Body of pancreas (tissue), 4 donors: ENCODE measurements at regions not wholly inside any gene's neighbourhood (a gene's known extent, or its start where the extent isn't known, plus 50 kb on each side); places are given as distances from the start of the nearest gene placed in this dataset.

ENCODE experiments used
- ATAC-seq: fragments of 150-250 bp; one replicate; pipeline ENCODE4 v1.9.1; 2016
- DNase-seq, 4 donors: peaks; one replicate each; pipeline ENCODE4 v3.0.0-alpha.2; 2019
- H3K27ac ChIP-seq, 4 donors: fragments of 200-600 bp; sonication (generic); 1 replicate in 3 of 4; 2 replicates in 1 of 4; pipeline versions ENCODE4 v1.5.1 to v1.6.1; 2016 to 2019; ENCODE audit warnings: mild to moderate bottlenecking in 1 of 4, mixed read lengths in 1 of 4, moderate library complexity in 1 of 4
- H3K27me3 ChIP-seq, 2 donors: fragments of 200-600 bp; sonication (generic); one replicate each; pipeline ENCODE4 v1.6.0; 2016; ENCODE audit warnings: mild to moderate bottlenecking in 1 of 2
- H3K36me3 ChIP-seq, 2 donors: fragments of 200-600 bp; sonication (generic); replicated peaks in 1 of 2; 2 replicates each; pipeline ENCODE4 v1.5.1; 2016; ENCODE audit warnings: low read depth in 2 of 2; ENCODE audit not compliant: insufficient read depth in 1 of 2
- H3K4me1 ChIP-seq: fragments of 200-600 bp; sonication (generic); one replicate; pipeline ENCODE4 v1.6.0; 2016
- H3K4me3 ChIP-seq, 2 donors: fragments of 200-600 bp; sonication (generic); 1 replicate in 1 of 2; 2 replicates in 1 of 2; pipeline ENCODE4 v1.5.1; 2016 to 2019
- H3K9me3 ChIP-seq, 3 donors: fragments of 200-600 bp; sonication (generic); 1 replicate in 2 of 3; 2 replicates in 1 of 3; pipeline ENCODE4 v1.5.1; 2016
- CTCF ChIP-seq, 7 experiments: fragments of 450-650 bp in 4 of 7; fragments of 200-600 bp in 3 of 7; sonication (generic) in 3 of 7; IDR thresholded peaks; one replicate each; pipeline ENCODE4 v1.5.1; 2016 to 2019; ENCODE audit warnings: antibody characterized with exemption in 7 of 7
- POLR2A ChIP-seq, 3 donors: fragments of 450-650 bp; IDR thresholded peaks; one replicate each; pipeline ENCODE4 v1.6.1; 2016; ENCODE audit warnings: antibody characterized with exemption in 3 of 3, mild to moderate bottlenecking in 2 of 3
- WGBS, 2 donors: methylation state at CpG; one replicate each; pipeline ENCODE4 v1.1.5; 2017; 5-methylcytosine and 5-hydroxymethylcytosine counted together
- intact Hi-C: fragments of 100-400 bp; cut with DNase I; formaldehyde crosslinking; loops from one replicate; pipeline ENCODE4 v1.15.1; 2023

- Histone ChIP-seq H3K36me3 (no peaks in the 10 kb centered on the region), H3K27ac (no peak overlapping the region), H3K4me1 (no peaks in the 10 kb centered on the region), H3K27me3 (no peaks in the 10 kb centered on the region), H3K4me3 (no peak overlapping the region), H3K9me3 (no peaks in the 10 kb centered on the region)
- intact Hi-C loops, result no loop called here
- ATAC-seq (no peak), DNase-seq (no peak)
- 14 to 25% methylated on average over 1 of the region's 1 CpG for WGBS, 2 donors
- TF ChIP-seq POLR2A (IDR thresholded peaks at IDR 0.05), result no peak
- TF ChIP-seq CTCF (IDR thresholded peaks at IDR 0.05), result no peak
Observed at GRCh38 chr3:29083676-29084075, 197.2 kb upstream of the RBMS3 start.

GRCh38 chr3:29088579-29088978 is 192.3 kb upstream of the RBMS3 start:
- ATAC-seq, result no peak
- Histone ChIP-seq H3K27ac (no peak overlapping the region), H3K36me3 (no peaks in the 10 kb centered on the region), H3K27me3 (no peaks in the 10 kb centered on the region), H3K4me3 (no peak overlapping the region), H3K4me1 (no peaks in the 10 kb centered on the region), H3K9me3 (no peaks in the 10 kb centered on the region)
- intact Hi-C loops, result no loop called here
- no peak for DNase-seq
- 81 to 86% methylated on average over 3 of the region's 3 CpGs for whole genome bisulfite sequencing, 2 donors
- TF ChIP-seq POLR2A (IDR thresholded peaks at IDR 0.05), result no peak
- TF ChIP-seq CTCF (IDR thresholded peaks at IDR 0.05), result no peak

- no peaks in the 10 kb centered on the region for H3K4me1 ChIP-seq
- no peak for DNase-seq
- intact Hi-C loops, result no loop called here
- H3K27me3 ChIP-seq, result no peaks in the 10 kb centered on the region
- H3K9me3 ChIP-seq, result no peaks in the 10 kb centered on the region
- no peaks in the 10 kb centered on the region for H3K36me3 ChIP-seq
- H3K27ac ChIP-seq, result no peak overlapping the region
- H3K4me3 ChIP-seq, result no peak overlapping the region
- no peak for ATAC-seq
- 69 to 70% methylated on average over 4 of the region's 4 CpGs for WGBS, 2 donors
- TF ChIP-seq POLR2A (IDR thresholded peaks at IDR 0.05) (no peak), CTCF (IDR thresholded peaks at IDR 0.05) (no peak)
Observed at GRCh38 chr3:29090912-29091597, 189.8 kb upstream of the RBMS3 start.

GRCh38 chr3:29091599-29092189 is 189.2 kb upstream of the RBMS3 start:
- TF ChIP-seq CTCF (IDR thresholded peaks at IDR 0.05) (no peak), POLR2A (IDR thresholded peaks at IDR 0.05) (no peak)
- no peaks in the 10 kb centered on the region for H3K4me1 ChIP-seq

GRCh38 chr3:29092348-29092747 is 188.5 kb upstream of the RBMS3 start:
- Histone ChIP-seq H3K4me3 (no peak overlapping the region), H3K27ac (no peak overlapping the region), H3K9me3 (no peaks in the 10 kb centered on the region), H3K27me3 (no peaks in the 10 kb centered on the region), H3K36me3 (no peaks in the 10 kb centered on the region), H3K4me1 (no peaks in the 10 kb centered on the region)
- 39 to 46% methylated on average over 3 of the region's 3 CpGs for WGBS, 2 donors
- ATAC-seq (no peak), DNase-seq (no peak)
- intact Hi-C loops, result no loop called here
- TF ChIP-seq CTCF (IDR thresholded peaks at IDR 0.05) (no peak), POLR2A (IDR thresholded peaks at IDR 0.05) (no peak)

More at GRCh38 chr3:29091599-29092189, 189.2 kb upstream of the RBMS3 start:
- DNase-seq, result no peak
- no peak overlapping the region for H3K27ac ChIP-seq
- ATAC-seq, result no peak
- H3K36me3 ChIP-seq, result no peaks in the 10 kb centered on the region
- no peaks in the 10 kb centered on the region for H3K27me3 ChIP-seq
- 43 to 44% methylated on average over 2 of the region's 2 CpGs for WGBS, 2 donors
- intact Hi-C loops, result no loop called here
- no peak overlapping the region for H3K4me3 ChIP-seq
- H3K9me3 ChIP-seq, result no peaks in the 10 kb centered on the region
